Astrocyte of the cerebellum (primary cell): ENCODE measurements at regions not wholly inside any gene's neighbourhood (a gene's known extent, or its start where the extent isn't known, plus 50 kb on each side); places are given as distances from the start of the nearest gene placed in this dataset.

Source experiments
- DNase-seq: peaks from one replicate; pipeline ENCODE4 v3.0.0-alpha.2; 2011; ENCODE audit warnings: low read depth
- H3K4me3 ChIP-seq: 2 replicates; pipeline ENCODE4 v1.5.1; 2011; ENCODE audit warnings: mild to moderate bottlenecking, low read depth, low read length, moderate library complexity
- CTCF ChIP-seq: IDR thresholded peaks from 2 replicates; pipeline ENCODE4 v1.5.1; 2012; ENCODE audit warnings: low read length, low read depth, moderate library complexity, mild to moderate bottlenecking; ENCODE audit errors: missing control alignments
- in situ Hi-C: cut with HindIII; loops from 2 replicates; pipeline ENCODE4 v1.10.0; 2017; ENCODE audit warnings: low sequenced_read_pairs

DNA sequence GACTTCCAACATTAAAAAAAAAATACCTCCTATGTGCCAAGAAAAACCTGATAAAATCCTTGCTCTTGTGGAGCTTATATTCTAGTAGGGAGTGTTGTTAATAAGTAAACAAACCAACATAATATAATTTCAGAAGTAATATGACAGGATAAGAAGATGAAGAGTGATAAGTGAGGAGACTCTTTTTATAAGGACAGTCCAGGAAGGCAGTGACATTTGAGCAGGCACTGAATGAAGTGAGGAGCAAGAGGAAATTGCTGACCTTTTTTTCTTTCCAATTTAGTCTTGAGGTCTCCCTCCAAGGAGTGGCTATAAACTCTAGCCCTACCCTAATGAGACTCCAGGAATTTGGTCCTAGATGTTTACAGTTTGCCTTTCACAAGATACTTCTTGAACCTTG is 715.7 kb downstream of the SLITRK1 start:
- in situ Hi-C loops: no loop called here
- no peak for DNase-seq
- TF ChIP-seq CTCF: no peak
- no peak overlapping the region for H3K4me3 ChIP-seq

DNA sequence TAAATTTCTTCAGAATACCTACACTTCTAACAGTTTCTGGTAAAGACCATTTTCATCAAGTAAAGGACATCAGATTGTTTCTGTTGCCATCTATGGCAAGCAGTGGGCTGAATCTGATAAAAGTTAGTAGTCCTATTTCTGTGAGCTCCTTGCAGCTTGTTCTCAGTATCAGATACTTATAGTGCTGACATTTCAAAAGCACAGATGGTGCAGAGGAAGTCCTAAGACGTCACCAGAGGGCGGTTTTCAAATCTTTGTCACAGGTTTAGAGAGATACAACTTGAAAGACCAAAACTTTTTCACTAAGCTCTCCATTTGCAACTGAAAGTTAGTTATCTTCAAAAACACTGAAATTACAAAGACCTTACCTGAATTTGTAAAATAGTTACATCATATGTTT is 719.8 kb downstream of the SLITRK1 start:
- in situ Hi-C loops: no loop called here
- no peak for TF ChIP-seq CTCF
- no peak for DNase-seq
- no peak overlapping the region for H3K4me3 ChIP-seq

- TF ChIP-seq CTCF: no peak
- DNase-seq: no peak
- in situ Hi-C loops: no loop called here
- H3K4me3 ChIP-seq: no peak overlapping the region
These were observed 728.4 kb downstream of the SLITRK1 start for GRCh38 chr13:83153848-83154247.

GRCh38 chr13:83151308-83151660 is 731.0 kb downstream of the SLITRK1 start:
- TF ChIP-seq CTCF: no peak
- DNase-seq: no peak
- in situ Hi-C loops: no loop called here

GRCh38 chr13:83150616-83151307 is 731.5 kb downstream of the SLITRK1 start:
- DNase-seq: no peak
- TF ChIP-seq CTCF: no peak
- in situ Hi-C loops: no loop called here
- no peak overlapping the region for H3K4me3 ChIP-seq

More at GRCh38 chr13:83151308-83151660, 731.0 kb downstream of the SLITRK1 start:
- H3K4me3 ChIP-seq: no peak overlapping the region

- H3K4me3 ChIP-seq: no peak overlapping the region
- DNase-seq: no peak
- in situ Hi-C loops: no loop called here
- TF ChIP-seq CTCF: no peak
These were observed 745.6 kb downstream of the SLITRK1 start for GRCh38 chr13:83136660-83137059.
